ENCODE measurements at regions not wholly inside any gene's neighbourhood (a gene's known extent, or its start where the extent isn't known, plus 50 kb on each side); places are given as distances from the start of the nearest gene placed in this dataset.

DNA sequence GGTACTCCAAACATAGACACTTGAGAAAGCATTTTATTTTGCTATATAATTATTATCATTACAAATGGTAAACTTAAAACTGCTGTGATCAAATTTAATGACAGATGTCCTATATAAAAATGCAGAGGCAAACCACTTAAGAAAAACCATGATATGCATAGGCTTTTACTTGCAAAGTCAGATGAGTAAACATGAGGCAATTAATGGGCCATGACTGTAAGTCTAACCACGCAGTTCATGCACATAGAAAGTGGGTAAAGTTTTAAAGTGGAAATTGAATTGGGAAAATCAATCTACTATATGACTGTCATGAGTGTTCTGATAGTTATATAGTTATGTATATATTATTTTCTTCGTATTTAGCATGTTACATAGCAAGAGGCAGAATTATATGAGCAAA is 219.2 kb downstream of the PTPRC start:
- no peak overlapping the region for H3K4me3 ChIP-seq
- no peak overlapping the region for H3K27ac ChIP-seq

DNA sequence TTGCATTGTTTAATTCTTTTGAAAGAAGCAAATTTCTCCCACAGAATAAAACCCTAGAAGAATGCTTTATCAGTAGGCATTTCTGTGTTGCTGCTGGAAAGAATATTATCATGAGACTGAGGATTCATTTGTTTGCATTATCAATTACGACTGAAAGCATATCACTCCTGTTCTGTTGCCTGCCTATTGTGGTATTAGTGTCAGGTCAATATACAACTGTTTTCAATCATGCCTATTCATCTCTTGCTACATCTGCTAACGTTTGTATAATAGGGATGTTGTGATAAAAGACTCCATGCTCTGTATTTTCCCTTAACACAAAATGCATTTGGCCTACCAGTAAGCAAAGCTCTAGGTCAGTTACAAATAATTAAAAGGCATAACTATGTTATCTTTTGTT is 221.5 kb downstream of the PTPRC start:
- no peak overlapping the region for H3K27ac ChIP-seq
- no peak overlapping the region for H3K4me3 ChIP-seq

DNA sequence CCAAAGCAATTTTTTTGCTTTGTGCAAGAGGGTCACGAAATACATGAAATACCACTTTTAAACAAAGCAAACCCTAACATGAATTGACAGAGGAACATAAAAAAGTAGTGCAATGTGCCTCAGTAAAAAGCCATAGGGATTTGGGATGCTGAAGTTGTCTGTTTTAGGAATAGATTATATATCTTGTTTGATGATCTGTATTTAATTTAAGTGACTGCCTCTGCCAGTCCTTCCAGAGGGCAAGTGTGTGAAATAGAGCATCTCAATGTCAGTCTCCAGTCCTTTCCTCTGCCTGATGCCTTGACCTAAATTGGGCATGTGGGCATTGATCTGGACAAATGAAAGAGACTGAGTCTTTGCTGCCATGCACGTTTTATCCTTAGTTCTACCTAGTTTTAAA is 222.8 kb downstream of the PTPRC start:
- no peak overlapping the region for H3K27ac ChIP-seq
- H3K4me3 ChIP-seq = no peak overlapping the region

DNA sequence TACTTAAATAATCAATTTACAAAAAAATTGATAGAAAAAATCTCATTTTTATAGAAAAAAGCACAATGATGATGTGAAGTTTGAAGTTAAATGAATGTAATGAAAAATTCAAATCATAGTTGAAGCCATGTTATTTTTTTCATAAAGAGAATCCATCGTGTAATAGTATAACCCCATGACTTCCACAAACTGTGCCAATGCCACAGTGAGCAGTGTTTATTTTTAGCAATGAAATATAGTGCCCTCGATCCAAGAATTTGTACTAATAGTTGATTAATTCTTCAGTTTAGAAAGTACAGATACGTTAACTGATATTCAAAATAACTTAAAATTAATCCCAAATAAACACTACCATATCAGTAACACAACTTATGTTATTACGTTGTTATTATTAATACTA is 225.9 kb downstream of the PTPRC start:
- Histone ChIP-seq H3K27ac (no peak overlapping the region), H3K4me3 (no peak overlapping the region)

DNA sequence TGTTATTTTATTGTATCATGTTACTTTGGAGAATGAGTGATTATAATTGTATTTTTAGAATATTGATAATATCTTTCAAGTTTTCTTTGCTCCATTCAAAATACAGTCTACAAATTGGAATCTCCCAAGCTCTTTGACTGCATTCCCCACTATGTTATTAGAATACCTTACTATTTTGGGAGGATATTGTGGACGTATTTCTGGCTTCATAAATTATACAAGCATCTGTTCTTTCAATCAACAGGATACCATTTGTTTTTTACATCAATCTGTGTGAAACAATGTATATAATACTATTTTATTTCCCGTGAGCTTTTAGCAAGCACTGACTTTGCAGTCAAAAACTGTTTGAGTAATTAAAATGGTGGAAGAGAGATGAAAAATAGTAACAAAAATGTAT is 226.5 kb downstream of the PTPRC start:
- Histone ChIP-seq H3K4me3 (no peak overlapping the region), H3K27ac (no peak overlapping the region)

DNA sequence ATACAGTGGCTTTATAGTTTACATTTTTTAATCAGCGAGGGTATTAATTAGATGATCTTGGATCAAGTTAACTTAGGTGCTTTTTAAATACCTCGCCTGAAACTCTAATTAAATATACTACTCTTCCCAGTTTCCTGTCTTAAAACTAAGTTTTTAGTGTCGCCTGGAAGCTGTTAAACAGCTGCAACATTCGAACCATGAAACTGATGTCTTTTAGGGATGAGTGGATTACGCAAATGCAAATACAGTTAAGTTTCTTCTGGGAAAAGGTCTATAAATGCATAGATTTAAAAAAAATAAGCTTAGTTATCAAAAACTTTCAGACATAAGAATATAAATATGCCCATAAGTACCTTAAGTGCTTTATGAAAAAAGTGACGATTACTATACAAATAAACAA is 228.3 kb downstream of the PTPRC start:
- H3K4me3 ChIP-seq = no peak overlapping the region
- no peak overlapping the region for H3K27ac ChIP-seq

DNA sequence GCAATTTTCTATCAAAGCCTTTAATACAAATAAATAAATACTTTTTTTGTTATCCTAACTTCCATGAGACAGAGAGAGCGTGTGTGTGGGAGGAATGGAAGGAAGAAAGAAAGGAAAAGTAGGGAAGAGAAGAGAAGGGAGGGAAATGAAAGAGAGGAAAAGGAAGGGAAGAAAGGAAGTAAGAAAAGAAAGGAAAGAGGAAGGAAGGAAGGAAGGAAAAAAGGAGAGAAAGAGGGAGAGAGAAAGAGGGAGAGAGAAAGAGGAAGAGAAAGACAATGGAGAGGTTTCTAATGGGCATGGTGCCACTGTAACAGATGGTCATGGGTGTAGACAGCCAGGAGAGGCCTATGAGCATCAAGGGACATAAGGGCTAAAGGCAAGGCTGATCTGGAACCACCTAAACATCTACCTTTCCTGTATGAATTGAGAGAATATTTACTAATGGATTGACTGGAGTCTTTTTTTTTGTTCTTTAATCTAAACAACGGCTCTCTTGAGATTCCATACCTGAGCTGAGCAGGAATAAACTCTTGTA is 234.9 kb downstream of the PTPRC start:
- no peak overlapping the region for H3K4me3 ChIP-seq

DNA sequence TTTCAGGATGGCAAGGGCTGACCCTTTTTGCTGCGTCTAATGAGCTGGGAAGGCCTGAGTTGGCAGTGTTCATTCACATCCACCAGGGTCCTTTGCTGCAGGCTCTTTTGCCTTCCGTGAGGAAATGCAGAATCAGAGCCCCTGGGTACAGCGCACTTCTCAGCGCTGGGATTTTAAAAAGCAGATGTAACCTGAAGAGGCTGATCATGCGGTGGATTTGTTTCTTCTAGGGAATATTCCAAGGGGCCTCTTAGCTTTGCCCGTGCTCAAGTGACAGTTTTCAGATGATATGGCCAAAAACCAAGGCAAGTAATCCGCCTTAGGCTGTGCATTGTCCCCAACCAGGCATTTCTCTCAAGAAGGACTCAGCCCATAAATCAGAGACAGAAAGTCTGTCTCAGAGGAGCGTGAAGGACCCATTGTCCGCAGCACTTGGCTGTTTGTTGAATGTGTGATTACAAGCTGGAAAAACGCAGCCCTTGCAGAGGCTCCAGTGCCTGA is 237.6 kb downstream of the PTPRC start:
- no peak overlapping the region for H3K4me3 ChIP-seq
- H3K27ac ChIP-seq = no peak overlapping the region

More for the DNA sequence above, 234.9 kb downstream of the PTPRC start:
- H3K27ac ChIP-seq = no peak overlapping the region

DNA sequence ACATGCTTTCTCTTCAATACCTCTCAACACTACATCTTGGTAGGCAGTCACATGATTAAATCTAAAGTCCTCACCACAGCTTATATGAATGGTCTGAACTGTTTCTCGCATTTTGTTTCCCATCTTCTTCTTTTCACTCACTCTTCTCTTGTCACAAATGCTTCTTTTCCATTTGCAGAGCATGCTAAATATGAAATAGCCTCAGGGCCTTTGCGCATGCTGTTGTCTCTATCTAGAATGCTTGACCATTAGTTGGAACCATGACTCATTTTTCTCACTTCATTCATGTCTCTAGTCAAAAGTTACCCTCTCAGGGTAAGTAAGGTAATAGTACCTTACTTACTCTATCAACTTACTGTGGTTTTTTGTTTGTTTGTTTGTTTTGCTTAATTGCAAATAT is 239.7 kb downstream of the PTPRC start:
- H3K27ac ChIP-seq = no peak overlapping the region
- no peak overlapping the region for H3K4me3 ChIP-seq

DNA sequence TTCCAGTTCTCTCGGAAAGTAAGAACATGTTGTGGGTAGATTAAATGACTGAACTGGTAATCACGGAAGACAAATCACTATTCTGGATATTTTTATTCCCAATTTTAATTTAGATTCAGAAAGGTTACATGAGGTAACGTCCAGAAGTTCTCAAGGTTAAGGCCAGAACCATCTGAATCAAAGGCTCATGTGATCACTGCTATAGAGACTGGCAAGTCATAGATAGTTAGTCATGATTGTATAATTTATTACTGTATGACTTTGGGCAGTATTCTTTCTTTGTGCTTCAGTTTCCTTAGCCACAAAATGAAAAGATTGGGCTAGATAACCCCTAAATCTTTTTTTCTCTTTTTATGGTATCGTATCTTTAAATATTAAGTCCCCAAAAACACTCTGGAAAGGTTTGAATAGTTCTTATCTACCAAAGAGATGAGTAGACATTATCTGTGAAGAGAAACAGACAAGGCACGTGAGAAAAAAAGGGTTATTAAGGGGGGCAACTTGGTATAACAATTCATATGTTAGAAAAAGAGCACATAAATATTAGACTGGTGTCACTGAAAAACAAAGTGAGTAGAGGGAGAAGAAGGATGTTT is 241.0 kb downstream of the PTPRC start:
- Histone ChIP-seq H3K4me3 (no peak overlapping the region), H3K27ac (no peak overlapping the region)

DNA sequence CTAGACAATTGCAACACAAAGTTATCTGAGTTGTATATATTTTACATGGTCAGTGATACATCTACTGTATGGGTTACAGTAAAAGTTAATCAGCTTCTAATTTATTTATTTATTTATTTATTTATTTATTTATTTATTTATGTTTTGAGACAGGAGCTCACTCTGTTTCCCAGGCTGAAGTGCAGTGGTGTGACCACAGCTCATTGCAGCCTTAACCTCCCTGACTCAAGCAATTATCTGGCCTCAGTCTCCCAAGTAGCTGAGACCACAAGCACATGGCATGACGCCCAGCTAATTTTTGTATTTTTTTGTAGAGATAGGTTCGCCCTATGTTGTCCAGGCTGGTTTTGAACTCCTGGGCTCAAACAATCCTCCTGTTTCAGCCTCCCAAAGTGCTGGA is 241.6 kb downstream of the PTPRC start:
- Histone ChIP-seq H3K4me3 (no peak overlapping the region), H3K27ac (peak overlapping the region in 2 of 21 experiments; percentile 2 to 6)

DNA sequence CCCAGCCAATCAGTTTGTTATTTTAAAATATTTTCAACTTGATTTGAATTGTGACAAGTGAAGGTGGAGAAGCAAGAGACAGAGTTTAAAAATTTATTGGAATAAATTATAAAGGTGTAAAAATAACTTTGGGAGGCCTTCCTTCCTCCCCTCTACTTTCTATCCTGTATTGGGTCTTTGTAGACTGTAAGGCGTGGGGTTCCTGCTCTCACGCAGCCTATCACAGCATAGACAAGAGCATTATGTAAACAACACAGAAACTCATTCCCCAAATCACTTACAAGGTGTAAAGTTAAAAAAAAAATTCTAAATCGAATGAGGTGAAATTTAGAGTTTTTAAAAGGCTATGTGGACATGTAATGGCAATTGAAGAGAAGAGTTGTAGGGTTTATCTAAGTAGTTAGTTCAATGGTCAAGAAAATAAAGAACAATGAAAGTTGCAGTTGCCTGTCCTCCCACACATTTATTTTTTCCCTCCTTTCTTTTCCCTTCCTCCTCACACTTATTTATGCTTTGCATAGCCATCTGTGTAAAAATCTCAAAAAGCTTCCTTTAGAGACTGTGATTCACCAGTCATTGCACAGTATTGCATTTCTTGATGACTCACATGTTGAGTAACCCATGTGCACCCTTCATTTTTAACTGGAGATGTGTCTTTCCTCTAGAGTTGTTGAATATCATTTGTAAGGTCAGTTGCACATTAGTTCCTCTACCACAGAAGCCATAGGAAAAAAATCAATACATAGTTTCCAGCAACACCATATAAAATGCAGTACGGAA is 242.2 kb downstream of the PTPRC start:
- Histone ChIP-seq H3K4me3 (no peak overlapping the region), H3K27ac (peak overlapping the region in 3 of 21 experiments; percentile 6 to 27 (median 14))

DNA sequence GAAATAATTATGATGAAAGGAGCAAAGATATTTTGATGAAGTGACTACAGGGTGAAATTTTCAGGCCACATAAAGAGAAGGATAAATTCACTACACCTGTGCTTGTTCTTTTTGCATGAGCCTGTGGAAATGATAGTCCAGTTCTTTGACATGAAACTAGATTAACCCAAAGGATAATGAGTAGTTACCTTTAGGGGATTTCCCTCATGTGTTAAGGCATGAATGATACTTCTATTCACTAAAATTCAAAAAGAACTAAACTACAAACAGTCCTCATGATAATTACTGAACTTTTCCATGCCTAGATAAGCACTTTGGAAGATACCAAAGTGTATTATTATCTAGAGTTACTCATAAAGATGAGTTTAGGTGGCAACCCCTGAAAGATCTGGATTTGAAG is 244.3 kb downstream of the PTPRC start:
- H3K4me3 ChIP-seq = no peak overlapping the region
- H3K27ac ChIP-seq = no peak overlapping the region

DNA sequence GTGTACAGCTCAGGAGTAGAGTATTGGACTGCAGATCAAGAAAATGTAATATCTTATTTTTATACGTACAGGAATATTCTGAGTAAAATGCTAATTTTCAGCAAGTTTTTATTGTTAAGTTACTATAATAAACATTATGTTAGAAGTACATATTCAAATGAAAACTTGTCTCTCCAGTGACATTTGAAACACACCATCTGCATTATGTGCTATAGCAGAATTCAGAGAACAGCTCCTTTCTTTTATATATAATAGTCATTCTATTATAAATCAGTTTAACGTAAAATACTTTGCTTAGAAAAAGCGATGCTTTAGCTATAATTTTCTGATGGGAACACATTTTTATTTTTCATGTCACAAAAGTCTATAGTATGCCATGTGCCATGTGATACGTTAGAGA is 249.0 kb downstream of the PTPRC start:
- H3K4me3 ChIP-seq = no peak overlapping the region

DNA sequence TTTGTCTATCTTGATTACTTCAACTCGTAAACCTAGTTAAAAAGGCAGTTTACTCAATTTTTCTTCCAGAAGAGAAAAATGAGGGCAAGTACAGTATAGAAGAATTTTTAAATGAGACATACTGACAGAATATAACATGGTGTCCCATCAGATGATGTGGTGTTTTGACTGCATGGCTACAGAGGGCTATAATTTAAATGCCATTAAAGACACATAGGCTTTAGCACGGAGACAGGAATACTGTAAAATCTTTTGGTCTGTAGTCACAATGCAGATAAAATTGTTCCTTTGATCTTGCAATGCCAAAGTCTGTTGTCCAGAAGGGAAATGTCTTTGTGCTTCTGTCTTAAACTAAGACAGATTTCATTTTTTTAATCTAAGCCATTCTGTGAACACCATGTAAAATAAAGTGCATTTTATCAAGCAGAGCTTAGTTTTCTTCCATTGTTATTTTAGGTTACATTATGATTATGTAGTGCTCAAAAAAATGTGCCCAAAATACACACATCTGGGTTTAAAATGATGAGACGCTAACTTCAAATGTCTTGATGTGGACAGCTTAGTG is 249.6 kb downstream of the PTPRC start:
- Histone ChIP-seq H3K4me3 (no peak overlapping the region), H3K27ac (no peak overlapping the region)

More for the DNA sequence above, 249.0 kb downstream of the PTPRC start:
- no peak overlapping the region for H3K27ac ChIP-seq

DNA sequence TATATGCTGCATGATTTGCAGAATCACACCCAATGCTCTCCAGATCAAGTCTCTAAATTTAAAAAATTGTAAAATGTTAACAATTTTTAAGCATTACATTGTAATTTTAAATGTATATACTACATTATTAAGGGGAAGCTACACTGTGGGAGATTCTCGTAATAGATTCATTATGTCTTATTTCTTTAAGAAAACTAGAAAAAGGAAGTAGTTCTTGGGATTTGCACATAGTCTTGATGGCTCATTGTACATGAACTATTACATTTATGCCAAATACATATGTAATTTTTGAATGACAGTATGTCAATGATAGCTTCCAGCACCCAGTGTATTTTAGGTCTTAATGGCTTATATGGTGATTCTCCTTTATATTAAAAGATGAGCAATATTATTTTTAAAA is 250.3 kb downstream of the PTPRC start:
- Histone ChIP-seq H3K27ac (no peak overlapping the region), H3K4me3 (no peak overlapping the region)

DNA sequence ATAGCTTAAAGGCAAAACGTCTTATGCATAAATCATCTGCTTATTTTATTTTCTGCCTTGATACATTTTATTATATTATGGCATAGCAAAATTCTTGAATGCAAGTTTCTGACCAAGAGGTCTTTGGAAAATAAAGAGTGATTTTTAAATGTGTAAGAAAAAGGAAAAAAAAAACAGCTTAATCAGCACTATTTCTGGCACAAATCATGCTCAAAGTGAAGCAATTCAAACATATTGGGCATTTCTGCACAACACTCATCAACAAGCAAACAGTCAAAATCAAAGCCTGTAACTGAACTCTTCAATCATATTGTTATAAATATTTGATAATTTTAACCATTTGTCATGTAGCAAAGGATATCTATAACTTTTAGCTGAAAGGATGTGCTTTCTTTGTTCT is 250.9 kb downstream of the PTPRC start:
- Histone ChIP-seq H3K27ac (no peak overlapping the region), H3K4me3 (no peak overlapping the region)

DNA sequence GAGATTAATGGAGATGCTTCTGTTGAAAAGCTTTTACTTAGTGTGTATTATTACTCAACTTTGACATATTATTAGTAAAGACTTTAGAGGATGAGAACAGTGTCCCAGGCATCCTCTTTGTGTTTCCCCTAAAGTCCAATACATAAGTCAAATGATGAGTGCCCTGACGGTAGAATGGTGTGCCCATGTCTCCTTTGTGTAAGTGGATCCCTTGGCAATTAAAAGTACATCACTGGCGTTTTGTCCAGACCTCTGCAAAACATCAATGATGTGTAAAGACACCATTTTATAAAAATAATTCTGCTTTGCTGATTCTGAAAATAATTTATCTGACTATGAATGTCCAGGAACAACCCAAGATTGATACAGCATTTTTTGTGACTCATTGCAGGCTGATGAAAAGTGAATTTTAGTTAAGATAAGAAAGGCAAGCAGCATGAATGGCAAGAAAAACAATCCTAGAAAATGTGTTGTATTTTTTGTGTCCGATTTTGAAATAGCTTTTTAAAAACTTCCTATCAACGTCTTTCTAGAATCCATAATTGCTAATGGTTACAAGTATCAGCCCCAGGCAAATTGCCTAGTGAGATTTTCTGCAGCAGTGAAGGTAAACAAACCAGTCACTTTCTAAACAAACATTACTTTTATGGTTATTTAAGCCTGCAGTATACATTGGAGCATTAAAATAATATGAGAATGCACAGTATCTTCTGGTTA is 251.5 kb downstream of the PTPRC start:
- Histone ChIP-seq H3K4me3 (no peak overlapping the region), H3K27ac (no peak overlapping the region)

DNA sequence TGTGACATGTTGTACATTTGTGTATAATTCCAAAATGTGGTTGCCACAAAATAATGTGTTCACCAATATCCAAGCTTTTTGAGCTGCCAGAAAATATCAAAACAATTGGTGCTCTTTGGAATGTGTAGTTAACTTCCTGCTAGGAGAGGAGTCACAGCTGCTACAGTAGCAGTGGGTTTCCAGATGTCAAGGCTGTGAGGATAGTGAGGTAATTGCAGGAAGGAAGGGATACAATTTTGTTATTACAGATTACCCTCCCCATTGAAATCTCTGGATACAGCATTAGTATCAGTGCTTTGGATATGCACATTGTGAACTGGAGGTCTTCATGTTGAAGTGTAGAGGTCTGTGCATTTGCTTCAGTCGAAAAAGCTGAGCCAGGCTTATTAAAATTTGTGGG is 253.2 kb downstream of the PTPRC start:
- Histone ChIP-seq H3K4me3 (no peak overlapping the region), H3K27ac (peak overlapping the region in 1 of 21 experiments; percentile 24)

DNA sequence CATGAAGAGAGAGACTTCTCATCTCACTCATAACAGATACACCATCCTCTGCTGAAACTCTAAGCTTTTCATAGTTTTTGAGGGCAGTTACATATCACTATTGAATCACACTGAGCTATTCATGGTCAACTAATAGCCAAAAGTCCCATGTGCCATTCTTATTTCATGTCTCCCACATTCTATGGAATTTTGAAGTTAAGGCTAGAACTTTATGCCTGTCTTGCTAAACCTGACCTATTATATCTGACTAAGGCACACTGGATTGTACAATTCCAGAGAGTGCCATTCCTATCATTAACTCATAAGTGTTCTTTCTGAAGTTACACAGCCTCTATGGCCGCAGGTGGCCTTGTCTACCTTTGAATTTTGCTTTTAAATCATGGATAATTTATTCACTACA is 254.3 kb downstream of the PTPRC start:
- H3K4me3 ChIP-seq = no peak overlapping the region
- no peak overlapping the region for H3K27ac ChIP-seq
